Common myeloid progenitor, CD34-positive (primary cell): ENCODE measurements at regions not wholly inside any gene's neighbourhood (a gene's known extent, or its start where the extent isn't known, plus 50 kb on each side); places are given as distances from the start of the nearest gene placed in this dataset.

Experiments
- CTCF ChIA-PET: fragments of 350-600 bp; sonication (Branson Sonifier 250); formaldehyde crosslinking; loops from one replicate; lab custom pipeline; 2021; ENCODE audit warnings: antibody characterized with exemption; lab: Charles Lee
- POLR2A ChIA-PET: fragments of 350-600 bp; sonication (Branson Sonifier 250); formaldehyde crosslinking; loops from one replicate; lab custom pipeline; 2021; ENCODE audit warnings: antibody characterized with exemption; lab: Charles Lee
- DNase-seq, 3 donors: peaks; one replicate each; pipeline versions ENCODE4 v3.0.0 to v3.0.0-alpha.2; 2013
- H3K27ac ChIP-seq, 2 experiments: 1 replicate in 1 of 2; 2 replicates in 1 of 2; pipeline ENCODE4 v1.7.0; 2013; ENCODE audit warnings: inconsistent platforms in 2 of 2, low read length in 2 of 2, mild to moderate bottlenecking in 2 of 2, low read depth in 1 of 2, moderate library complexity in 1 of 2; ENCODE audit not compliant: severe bottlenecking in 2 of 2, insufficient read depth in 1 of 2, poor library complexity in 1 of 2
- H3K27me3 ChIP-seq, 5 experiments: replicated peaks in 2 of 5; 1 replicate in 3 of 5; 2 replicates in 2 of 5; pipeline versions ENCODE4 v1.6.1 to v1.7.0; 2013; ENCODE audit warnings: low read length in 4 of 5, mild to moderate bottlenecking in 2 of 5, moderate library complexity in 2 of 5, inconsistent platforms in 1 of 5; ENCODE audit not compliant: insufficient read depth in 5 of 5, control insufficient read depth in 4 of 5
- H3K36me3 ChIP-seq, 4 experiments: 1 replicate in 2 of 4; 2 replicates in 2 of 4; pipeline versions ENCODE4 v1.6.1 to v1.7.0; 2013; ENCODE audit warnings: low read length in 3 of 4, control low read depth in 1 of 4, mild to moderate bottlenecking in 1 of 4; ENCODE audit not compliant: control insufficient read depth in 4 of 4, insufficient read depth in 4 of 4
- H3K4me1 ChIP-seq, 4 experiments: 1 replicate in 3 of 4; 2 replicates in 1 of 4; pipeline versions ENCODE4 v1.6.1 to v1.7.1; 2013; ENCODE audit warnings: low read length in 3 of 4, mild to moderate bottlenecking in 3 of 4, control low read depth in 1 of 4, inconsistent platforms in 1 of 4, moderate library complexity in 1 of 4; ENCODE audit not compliant: control insufficient read depth in 4 of 4, insufficient read depth in 4 of 4; ENCODE audit errors: control extremely low read depth in 1 of 4
- H3K4me3 ChIP-seq, 7 experiments: 1 replicate in 4 of 7; 2 replicates in 3 of 7; pipeline versions ENCODE4 v1.5.1 to v1.7.0; 2013; ENCODE audit warnings: mild to moderate bottlenecking in 7 of 7, low read length in 6 of 7, moderate library complexity in 6 of 7, inconsistent platforms in 2 of 7, low read depth in 2 of 7, control low read depth in 1 of 7; ENCODE audit not compliant: insufficient read depth in 4 of 7, control insufficient read depth in 1 of 7; ENCODE audit errors: extremely low read depth in 1 of 7
- H3K9me3 ChIP-seq, 5 experiments: 1 replicate in 4 of 5; 2 replicates in 1 of 5; pipeline versions ENCODE4 v1.6.1 to v1.7.1; 2013; ENCODE audit warnings: low read length in 4 of 5, mild to moderate bottlenecking in 2 of 5, inconsistent platforms in 1 of 5, low read depth in 1 of 5, moderate library complexity in 1 of 5; ENCODE audit not compliant: control insufficient read depth in 4 of 5, insufficient read depth in 2 of 5; ENCODE audit errors: control extremely low read depth in 1 of 5
- WGBS: methylation state at CpG from one replicate; pipeline ENCODE4 v1.1.5; 2013; ENCODE audit not compliant: insufficient coverage; 5-methylcytosine and 5-hydroxymethylcytosine counted together

- ChIA-PET CTCF (no interaction called here), POLR2A (no interaction called here)
- no peak for DNase-seq
- no peaks in the 10 kb centered on the region for H3K27me3 ChIP-seq
- peaks cover 4 to 35% (median 5%) of the 10 kb centered on the region in 5 experiments for H3K9me3 ChIP-seq
- H3K36me3 ChIP-seq = peaks cover 0 to 2% (median 0%) of the 10 kb centered on the region in 4 experiments
- H3K4me3 ChIP-seq = no peak overlapping the region
- H3K27ac ChIP-seq = no peak overlapping the region
- peaks cover 0 to 6% (median 2%) of the 10 kb centered on the region in 4 experiments for H3K4me1 ChIP-seq
Observed at GRCh38 chr16:72437891-72438290, 265.9 kb upstream of the PMFBP1 start.

- Histone ChIP-seq H3K9me3 (peaks cover 0 to 21% (median 0%) of the 10 kb centered on the region in 5 experiments), H3K4me3 (no peak overlapping the region), H3K4me1 (no peaks in the 10 kb centered on the region), H3K27ac (no peak overlapping the region), H3K36me3 (peaks cover 0 to 2% (median 0%) of the 10 kb centered on the region in 4 experiments), H3K27me3 (no peaks in the 10 kb centered on the region)
- ChIA-PET CTCF (no interaction called here), POLR2A (no interaction called here)
- WGBS = 100% methylated on average over 1 of the region's 2 CpGs
- peak; percentile 35 to 80 (median 73) for DNase-seq
Observed at GRCh38 chr16:72434159-72434558, 262.2 kb upstream of the PMFBP1 start.

DNA sequence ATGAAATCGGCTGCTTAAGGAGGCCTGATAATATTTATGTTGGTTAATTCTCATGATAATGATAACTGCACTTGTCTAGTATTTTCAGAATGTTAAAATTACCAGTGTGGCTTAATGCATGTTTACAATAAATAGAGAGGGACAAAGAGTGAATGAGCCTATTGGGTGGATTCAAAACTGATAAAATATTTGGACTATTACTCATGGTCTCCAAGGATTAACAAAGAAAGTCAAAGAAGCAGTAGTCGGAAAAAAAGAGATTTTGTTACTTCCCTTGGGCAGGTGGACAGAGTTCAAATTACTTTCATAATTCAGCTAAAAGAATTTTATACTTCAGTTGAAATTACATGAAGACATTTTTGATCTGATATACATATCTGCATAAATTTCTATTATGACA, 258.2 kb upstream of the PMFBP1 start:
- ChIA-PET POLR2A (no interaction called here), CTCF (no interaction called here)
- Histone ChIP-seq H3K36me3 (peaks cover 0 to 8% (median 8%) of the 10 kb centered on the region in 4 experiments), H3K27me3 (no peaks in the 10 kb centered on the region), H3K9me3 (peaks cover 0 to 21% (median 8%) of the 10 kb centered on the region in 5 experiments), H3K27ac (no peak overlapping the region), H3K4me1 (no peaks in the 10 kb centered on the region), H3K4me3 (no peak overlapping the region)
- WGBS = 100% methylated on average over 1 of the region's 2 CpGs
- DNase-seq = no peak

- ChIA-PET POLR2A (no interaction called here), CTCF (no interaction called here)
- WGBS = 100% methylated on average over 5 of the region's 5 CpGs
Observed at GRCh38 chr16:72429671-72430081, 257.7 kb upstream of the PMFBP1 start.

DNA sequence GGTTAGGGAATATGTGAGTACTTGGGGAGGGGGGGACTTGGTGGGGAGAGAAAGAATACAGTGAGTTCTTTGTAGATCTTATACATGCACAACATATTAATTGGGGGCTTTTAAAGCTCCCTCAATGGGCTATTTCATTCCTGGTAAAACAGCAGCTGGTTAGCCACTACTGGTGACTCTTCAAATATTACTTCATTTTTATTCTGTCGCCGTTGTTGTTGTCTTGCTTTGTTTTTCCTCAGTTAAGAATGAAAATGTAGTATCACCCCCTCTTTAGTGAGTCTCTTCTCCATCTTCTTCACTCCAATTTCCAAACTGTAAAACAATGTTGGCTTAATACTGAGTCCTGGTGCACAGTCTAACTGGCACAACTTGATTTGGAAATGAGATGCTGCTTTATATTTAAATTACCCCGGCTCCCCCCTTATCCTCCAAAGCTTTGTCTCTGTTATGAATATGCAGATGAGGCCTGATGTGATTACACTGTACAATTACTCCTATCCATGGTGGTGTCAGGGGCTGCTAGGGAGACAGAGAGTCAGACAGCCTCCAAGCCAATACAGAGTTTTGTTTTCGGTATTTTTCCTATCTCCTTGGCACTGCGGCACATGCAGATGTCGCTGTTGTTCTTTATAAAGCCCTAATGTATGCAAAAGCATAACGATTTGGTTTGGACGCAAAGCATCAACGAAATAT, 256.9 kb upstream of the PMFBP1 start:
- Histone ChIP-seq H3K36me3 (peaks cover 0 to 8% (median 7%) of the 10 kb centered on the region in 4 experiments), H3K4me1 (no peaks in the 10 kb centered on the region), H3K27ac (no peak overlapping the region), H3K4me3 (no peak overlapping the region), H3K9me3 (peaks cover 0 to 11% (median 7%) of the 10 kb centered on the region in 5 experiments), H3K27me3 (no peaks in the 10 kb centered on the region)
- POLR2A ChIA-PET = interaction anchor here (0.7 kb wide), 1 partner anchor 162 kb away, joined by 3 read pairs; no protein-coding TSS in a partner anchor
- 100% methylated on average over 3 of the region's 9 CpGs for WGBS
- DNase-seq = no peak
- CTCF ChIA-PET = no interaction called here

More at GRCh38 chr16:72429671-72430081, 257.7 kb upstream of the PMFBP1 start:
- peaks cover 0 to 8% (median 7%) of the 10 kb centered on the region in 4 experiments for H3K36me3 ChIP-seq
- H3K4me3 ChIP-seq = no peak overlapping the region
- no peaks in the 10 kb centered on the region for H3K4me1 ChIP-seq
- DNase-seq = no peak
- H3K27me3 ChIP-seq = no peaks in the 10 kb centered on the region
- H3K27ac ChIP-seq = no peak overlapping the region
- peaks cover 0 to 17% (median 9%) of the 10 kb centered on the region in 5 experiments for H3K9me3 ChIP-seq

GRCh38 chr16:72427783-72428331, 255.9 kb upstream of the PMFBP1 start:
- Histone ChIP-seq H3K36me3 (peaks cover 0 to 10% (median 8%) of the 10 kb centered on the region in 4 experiments), H3K27ac (no peak overlapping the region), H3K4me1 (no peaks in the 10 kb centered on the region), H3K27me3 (no peaks in the 10 kb centered on the region), H3K4me3 (no peak overlapping the region), H3K9me3 (peaks cover 0 to 11% (median 4%) of the 10 kb centered on the region in 5 experiments)
- ChIA-PET POLR2A (no interaction called here), CTCF (no interaction called here)
- DNase-seq = no peak
- WGBS = 92% methylated on average over 3 of the region's 8 CpGs

DNA sequence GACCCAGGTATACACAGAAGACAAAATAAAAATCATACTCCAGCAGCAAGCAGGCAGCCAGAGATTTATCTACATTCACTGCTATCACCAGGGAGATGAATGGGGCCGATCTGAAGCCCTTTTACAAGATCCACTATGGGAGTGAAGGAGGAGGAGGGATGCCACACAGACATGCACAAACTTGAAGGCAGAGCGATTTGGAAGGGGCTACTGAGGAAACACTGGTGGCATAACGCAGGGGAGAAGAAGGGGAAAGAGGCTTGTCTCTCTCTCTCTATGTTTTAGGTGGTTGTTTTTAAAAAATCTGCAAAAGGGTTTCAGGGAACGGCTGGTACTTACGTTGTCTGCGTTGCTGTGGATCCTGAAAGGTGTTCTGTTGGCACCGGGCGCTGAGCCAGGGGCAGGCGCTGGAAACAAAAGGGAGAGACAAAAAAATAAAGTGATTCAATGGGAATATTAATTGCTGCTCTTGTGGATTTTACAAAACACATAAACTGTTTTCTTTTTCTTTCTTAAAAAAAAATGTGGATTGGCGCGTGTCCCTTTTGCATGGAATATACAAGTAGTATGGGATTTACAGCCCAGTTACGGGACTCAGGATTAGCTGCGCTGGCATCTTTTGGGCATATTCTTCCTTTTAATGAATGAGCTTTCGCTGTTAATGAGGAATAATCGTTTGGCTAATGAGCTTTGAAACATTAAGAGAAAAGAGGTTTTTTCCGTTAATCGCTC, 255.3 kb upstream of the PMFBP1 start:
- DNase-seq = no peak
- WGBS = 98% methylated on average over 15 of the region's 17 CpGs
- Histone ChIP-seq H3K36me3 (peaks cover 0 to 10% (median 8%) of the 10 kb centered on the region in 4 experiments), H3K27ac (no peak overlapping the region), H3K27me3 (no peaks in the 10 kb centered on the region), H3K4me3 (no peak overlapping the region), H3K9me3 (peaks cover 0 to 11% (median 4%) of the 10 kb centered on the region in 5 experiments), H3K4me1 (no peaks in the 10 kb centered on the region)
- ChIA-PET CTCF (no interaction called here), POLR2A (no interaction called here)
